Transverse colon (tissue), 4 donors: ENCODE measurements at regions not wholly inside any gene's neighbourhood (a gene's known extent, or its start where the extent isn't known, plus 50 kb on each side); places are given as distances from the start of the nearest gene placed in this dataset.

ENCODE experiments used
- EP300 ChIP-seq: sonication (generic); formaldehyde crosslinking; IDR thresholded peaks from one replicate; pipeline ENCODE4 v1.6.1; 2017; ENCODE audit warnings: antibody characterized with exemption, low read depth
- POLR2A ChIP-seq: fragments of 450-650 bp; IDR thresholded peaks from one replicate; pipeline ENCODE4 v1.6.1; 2016; ENCODE audit warnings: antibody characterized with exemption, mild to moderate bottlenecking, moderate library complexity
- POLR2AphosphoS5 ChIP-seq, 3 donors: sonication (generic); formaldehyde crosslinking; IDR thresholded peaks; one replicate each; pipeline ENCODE4 v1.6.1; 2016; ENCODE audit warnings: antibody characterized with exemption in 3 of 3
- TF ChIP-seq, protein P1 (sequence below), 5 experiments: fragments of 200-600 bp in 3 of 5; fragments of 450-650 bp in 2 of 5; sonication (generic) in 3 of 5; IDR thresholded peaks; 1 replicate in 2 of 5; 2 replicates in 3 of 5; pipeline ENCODE4 v1.5.1; 2016 to 2017; ENCODE audit warnings: antibody characterized with exemption in 5 of 5, inconsistent platforms in 3 of 5, mild to moderate bottlenecking in 2 of 5, moderate library complexity in 1 of 5

DNA sequence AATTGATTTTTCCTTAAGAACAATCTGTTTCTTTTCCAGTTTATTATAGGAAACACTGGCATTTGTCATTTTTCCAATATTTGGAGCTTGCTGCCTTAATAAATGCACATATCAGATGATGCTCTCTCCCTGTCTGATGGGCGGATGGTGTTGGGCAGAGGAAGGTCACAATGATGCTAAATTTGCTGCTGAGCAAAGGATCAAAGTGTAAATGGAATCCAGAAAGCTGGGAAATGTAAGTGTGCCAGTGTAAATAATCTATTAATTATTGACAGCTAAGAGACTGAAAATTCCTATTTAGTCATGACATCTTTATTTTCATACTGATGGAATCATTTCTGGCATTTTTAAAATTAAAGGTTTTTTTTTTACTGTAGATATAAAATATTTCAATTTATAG lies 243.2 kb downstream of the PTBP2 start:
- TF ChIP-seq, protein P1, sequence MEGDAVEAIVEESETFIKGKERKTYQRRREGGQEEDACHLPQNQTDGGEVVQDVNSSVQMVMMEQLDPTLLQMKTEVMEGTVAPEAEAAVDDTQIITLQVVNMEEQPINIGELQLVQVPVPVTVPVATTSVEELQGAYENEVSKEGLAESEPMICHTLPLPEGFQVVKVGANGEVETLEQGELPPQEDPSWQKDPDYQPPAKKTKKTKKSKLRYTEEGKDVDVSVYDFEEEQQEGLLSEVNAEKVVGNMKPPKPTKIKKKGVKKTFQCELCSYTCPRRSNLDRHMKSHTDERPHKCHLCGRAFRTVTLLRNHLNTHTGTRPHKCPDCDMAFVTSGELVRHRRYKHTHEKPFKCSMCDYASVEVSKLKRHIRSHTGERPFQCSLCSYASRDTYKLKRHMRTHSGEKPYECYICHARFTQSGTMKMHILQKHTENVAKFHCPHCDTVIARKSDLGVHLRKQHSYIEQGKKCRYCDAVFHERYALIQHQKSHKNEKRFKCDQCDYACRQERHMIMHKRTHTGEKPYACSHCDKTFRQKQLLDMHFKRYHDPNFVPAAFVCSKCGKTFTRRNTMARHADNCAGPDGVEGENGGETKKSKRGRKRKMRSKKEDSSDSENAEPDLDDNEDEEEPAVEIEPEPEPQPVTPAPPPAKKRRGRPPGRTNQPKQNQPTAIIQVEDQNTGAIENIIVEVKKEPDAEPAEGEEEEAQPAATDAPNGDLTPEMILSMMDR (IDR thresholded peaks at IDR 0.05) = no peak
- TF ChIP-seq EP300 = no peak
- TF ChIP-seq POLR2AphosphoS5 (IDR thresholded peaks at IDR 0.05) = no peak
- no peak for TF ChIP-seq POLR2A
